ENCODE measurements at regions not wholly inside any gene's neighbourhood (a gene's known extent, or its start where the extent isn't known, plus 50 kb on each side); places are given as distances from the start of the nearest gene placed in this dataset.

GRCh38 chr15:97745481-97746071, 214.9 kb upstream of the ARRDC4 start:
- TF ChIP-seq POLR2AphosphoS5 (IDR thresholded peaks at IDR 0.05; ENCODE audit: low read depth, low read length) = no peak
- TF ChIP-seq TAF1 (IDR thresholded peaks at IDR 0.05; ENCODE audit: borderline replicate concordance, insufficient read depth, low read length) = no peak

Data from PFSK-1 (cell line).